ENCODE measurements at regions not wholly inside any gene's neighbourhood (a gene's known extent, or its start where the extent isn't known, plus 50 kb on each side); places are given as distances from the start of the nearest gene placed in this dataset.
"Not testable (repeated sequence)": the region's sequence is repeated elsewhere in the genome, so short reads cannot be mapped to it uniquely, and the experiment has no call there.

- DNase-seq, result no peak
These were observed 64.9 kb downstream of the SMIM38 start for GRCh38 chr11:69220561-69221051.

DNA sequence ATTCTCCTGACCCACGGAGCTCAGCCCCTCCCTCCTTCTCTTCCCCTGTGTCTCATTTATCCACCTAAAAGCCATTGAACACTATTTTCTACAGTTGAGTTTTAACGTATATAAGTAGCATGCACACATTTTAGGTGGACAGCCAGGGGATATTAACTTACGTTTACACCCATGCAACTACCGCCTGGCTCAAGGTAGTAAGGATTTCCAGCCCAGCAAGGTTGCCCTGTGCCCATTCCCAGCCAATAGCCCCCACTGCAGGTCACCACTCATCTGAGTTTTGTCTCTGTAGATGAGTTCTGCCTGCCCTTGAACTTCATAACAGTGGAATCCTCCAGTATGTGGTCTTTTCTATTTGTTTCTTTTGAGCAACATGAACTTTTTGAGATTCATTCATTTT lies 65.4 kb downstream of the SMIM38 start:
- no peak for DNase-seq

GRCh38 chr11:69221636-69222035 lies 65.9 kb downstream of the SMIM38 start:
- not testable (repeated sequence) for DNase-seq

GRCh38 chr11:69227271-69227670 lies 66.7 kb upstream of the MYEOV start:
- DNase-seq, result no peak

DNA sequence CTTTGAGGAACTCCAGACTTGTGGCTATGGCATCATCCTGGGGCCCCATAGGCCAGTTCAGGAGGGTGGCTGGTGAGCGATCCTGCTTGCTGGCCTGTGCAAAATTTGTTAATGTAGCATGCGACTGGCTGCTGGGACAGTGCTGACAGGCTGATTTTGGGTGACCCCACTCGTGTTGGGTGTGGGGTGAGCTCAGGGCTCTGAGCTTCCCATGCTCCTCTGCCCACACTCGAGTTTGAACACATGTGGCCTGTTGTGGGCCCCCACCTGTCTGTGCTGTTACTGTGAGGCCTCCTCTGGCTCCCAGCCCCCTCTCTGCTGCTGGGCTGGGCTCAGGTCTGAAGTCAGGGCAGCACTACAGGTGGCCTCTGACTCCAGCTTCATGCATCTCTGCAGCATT lies 64.4 kb upstream of the MYEOV start:
- DNase-seq, result no peak

- DNase-seq, result no peak
These were observed 63.0 kb upstream of the MYEOV start for GRCh38 chr11:69230856-69231425.

- DNase-seq, result no peak
These were observed 62.4 kb upstream of the MYEOV start for GRCh38 chr11:69231466-69232018.

DNA sequence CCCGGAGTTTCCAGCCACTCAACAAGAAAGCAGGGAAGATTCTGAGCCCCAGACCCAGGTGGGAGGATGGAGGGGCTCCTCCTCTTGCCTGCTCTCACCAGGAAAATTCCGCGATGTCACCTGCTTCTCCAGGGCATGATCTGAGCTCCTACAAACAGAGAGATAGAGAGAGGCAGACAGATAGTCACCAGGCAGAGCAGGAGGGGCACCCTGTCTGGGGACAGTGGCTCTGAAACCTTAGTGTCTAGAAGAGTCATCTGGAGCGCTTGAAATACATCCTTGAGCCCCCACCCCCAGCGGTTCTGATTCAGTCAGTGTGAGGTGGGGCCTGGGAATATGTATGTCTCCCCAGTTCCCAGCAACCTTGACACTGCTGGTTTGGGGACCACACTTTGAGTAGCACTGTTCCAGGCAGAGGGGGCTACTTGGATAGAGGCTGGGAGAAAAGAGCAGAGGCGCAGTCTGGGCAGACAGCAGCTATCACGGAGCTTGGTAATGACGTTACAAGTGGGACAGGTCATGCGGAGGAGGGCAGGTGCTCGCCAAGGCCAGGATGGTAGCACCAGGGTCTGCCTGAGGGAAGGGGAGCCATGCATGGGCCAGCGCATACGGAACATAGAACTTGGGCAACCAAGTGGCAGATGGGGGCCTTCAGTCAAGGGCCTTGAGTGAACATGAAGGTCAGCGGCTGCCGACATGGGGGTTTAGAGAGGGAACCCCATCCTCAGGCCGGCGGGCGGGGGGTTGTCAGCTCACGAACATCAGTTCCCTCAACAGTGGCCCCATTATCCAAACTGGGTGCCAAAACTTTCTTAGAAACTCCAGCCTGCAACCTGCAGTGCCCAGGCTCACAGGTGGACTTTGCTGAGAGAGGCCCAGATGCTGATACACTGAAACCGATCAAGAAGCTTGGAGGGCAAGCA lies 60.9 kb upstream of the MYEOV start:
- no peak for DNase-seq

DNA sequence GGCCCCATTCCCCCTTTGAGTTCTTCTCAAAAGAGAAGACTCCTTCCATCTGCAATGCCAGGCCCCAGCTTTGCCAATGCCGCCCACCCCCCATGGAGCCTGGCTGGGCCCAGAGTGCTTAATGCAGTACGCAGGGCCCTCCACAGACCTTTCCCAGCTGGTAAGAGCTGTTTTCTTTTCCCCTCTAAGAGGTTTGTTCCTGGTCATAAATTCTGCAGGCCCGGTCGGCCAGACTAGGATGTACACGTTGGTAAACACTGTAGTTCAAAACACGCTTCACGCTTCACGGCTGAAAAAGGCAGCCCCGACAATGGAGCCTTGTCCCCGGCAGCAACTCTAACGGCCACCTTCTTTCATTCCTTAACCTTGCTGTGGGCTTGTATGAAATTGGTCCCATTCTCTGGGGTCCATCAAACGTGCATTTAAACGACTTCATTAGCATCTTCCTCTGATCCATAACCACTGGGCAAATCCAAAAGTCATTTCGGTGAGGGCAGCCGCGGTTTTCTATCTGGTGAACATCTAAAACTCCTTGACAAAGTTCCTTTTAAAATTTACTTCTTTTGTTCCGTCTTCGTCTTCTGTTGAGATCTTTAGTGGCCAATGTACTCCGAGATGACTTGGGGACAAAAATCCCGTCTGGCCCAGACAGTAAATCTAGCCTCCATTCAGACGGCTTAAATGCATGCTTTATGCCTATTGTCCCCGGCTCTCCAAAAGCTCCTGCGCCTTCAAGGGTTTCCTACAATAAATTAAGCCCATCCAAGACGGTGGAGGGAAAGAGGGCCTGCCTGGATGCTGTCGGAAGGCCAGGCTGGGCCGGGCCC lies 60.0 kb upstream of the MYEOV start:
- no peak for DNase-seq

DNA sequence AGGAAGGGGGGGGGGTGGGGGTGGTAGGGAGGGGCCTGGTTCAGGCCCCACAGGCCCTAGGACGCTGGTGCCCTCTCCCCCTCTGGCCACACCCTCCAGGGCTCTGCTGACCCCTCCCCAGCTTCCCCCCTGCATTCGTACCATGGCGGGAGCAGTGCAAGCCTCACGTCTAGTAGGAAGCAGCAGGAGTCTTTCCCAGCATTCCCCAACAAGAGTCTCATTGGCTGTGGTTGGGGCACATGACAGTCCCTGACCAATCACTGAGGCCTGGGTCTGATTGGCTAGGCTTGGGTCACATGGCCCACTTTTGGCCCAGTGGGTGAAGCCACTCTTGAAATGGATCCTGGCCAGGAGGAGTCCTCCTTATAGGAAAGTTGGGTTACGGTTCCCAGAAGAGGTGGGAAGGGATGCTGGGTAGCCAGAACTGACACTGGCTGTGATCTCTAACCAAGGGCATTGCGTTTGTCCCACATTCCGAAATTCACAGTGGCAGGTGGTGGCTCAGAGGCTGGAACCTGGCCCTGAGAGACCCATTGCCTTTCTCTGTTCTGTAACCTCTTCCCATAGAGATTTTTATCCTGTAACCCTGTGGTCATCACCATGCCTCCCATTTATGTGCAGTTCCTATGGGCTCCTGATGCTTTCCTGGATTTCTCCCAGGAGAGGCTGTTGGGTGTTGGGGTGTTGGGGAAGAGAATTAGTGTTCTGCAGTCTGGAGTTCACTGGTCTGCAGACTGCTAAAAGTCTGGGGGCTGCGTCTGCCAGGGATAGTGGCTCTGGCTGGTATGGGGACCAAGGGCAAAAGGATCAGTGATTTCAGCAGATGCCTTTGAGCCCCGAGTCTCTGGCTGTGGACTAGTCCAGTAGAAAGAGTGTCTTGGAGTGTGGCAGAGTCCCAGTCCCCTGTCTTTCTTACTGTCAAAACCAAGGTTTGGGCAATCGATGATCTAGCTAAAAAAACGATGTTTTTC lies 58.9 kb upstream of the MYEOV start:
- DNase-seq, result no peak

DNA sequence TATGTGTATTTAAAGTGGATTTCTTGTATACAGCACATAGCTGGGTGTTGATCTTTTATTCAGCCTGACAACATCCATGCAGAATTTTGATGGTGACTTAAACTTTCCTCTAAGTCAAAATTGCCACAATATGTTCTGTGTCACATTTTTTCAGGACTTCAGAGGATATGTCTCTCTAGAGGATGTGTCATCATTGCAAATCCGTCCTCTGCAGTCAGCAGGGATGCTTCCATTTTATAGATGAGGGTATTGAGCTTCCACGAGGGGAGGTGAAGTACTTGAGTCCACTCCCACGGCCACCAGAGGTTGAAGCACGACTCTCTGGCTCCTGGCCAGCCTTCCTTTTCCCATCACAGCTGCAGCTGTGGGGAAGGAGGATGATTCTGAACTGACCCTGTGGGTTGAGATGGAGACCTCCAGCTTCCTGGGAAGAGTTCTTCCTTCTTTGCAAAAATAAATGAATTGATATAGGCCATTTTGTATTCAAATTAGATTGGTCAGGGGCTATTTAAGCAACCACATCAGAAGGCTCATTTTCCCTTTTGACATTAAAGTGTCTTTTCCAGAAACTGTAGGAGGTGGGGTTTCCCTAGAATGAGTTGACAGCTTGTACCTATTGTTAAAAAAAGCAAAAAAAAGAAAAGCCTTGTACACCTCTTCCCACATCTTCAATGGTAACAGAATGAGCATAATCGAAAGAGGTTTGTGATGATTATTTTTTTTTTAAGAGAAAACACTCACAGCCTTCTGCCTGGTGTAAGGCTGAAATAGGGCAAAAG lies 55.2 kb upstream of the MYEOV start:
- no peak for DNase-seq

DNA sequence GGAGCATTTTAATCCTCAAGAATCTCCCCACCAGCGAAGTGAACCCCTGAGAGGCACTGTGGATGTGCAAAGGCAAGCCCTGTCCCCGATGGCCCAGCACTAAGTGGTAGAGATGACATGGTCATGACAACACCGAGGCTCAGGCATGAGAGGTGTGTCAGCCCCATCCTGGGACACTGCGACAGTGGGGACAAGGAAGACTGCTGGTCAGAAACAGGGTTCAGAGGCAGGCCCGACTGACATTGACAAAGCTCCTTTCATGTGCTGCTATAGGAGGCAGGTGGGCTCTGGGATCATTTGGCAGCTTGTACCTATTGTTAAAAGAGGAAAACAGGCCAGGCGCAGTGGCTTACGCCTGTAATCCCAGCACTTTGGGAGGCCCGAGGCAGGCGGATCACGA lies 54.3 kb upstream of the MYEOV start:
- no peak for DNase-seq

- DNase-seq, result no peak
These were observed 53.5 kb upstream of the MYEOV start for GRCh38 chr11:69240332-69241074.

- DNase-seq, result no peak
These were observed 52.7 kb upstream of the MYEOV start for GRCh38 chr11:69241075-69241740.

DNA sequence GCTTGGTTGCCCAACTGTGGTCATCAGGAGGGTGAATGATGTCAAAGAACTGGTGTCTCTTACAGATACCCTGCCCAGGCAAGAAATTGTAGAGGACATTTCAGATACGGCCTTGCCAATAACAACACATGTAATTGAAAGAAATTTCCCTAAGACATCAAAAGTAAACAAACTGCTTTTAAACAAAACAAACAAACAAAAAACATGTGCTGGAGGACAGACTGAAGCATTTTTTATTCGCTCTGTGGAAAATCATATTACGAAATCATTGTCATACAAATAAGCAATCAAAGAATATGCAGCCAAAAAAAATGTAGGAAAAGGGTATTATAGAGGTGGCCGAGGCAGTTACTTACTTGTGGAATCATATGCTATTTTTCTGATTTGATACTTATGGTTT lies 52.1 kb upstream of the MYEOV start:
- no peak for DNase-seq

- DNase-seq, result peak in 1 of 2 donors; percentile 3
These were observed 51.6 kb upstream of the MYEOV start for GRCh38 chr11:69242266-69242920.

DNA sequence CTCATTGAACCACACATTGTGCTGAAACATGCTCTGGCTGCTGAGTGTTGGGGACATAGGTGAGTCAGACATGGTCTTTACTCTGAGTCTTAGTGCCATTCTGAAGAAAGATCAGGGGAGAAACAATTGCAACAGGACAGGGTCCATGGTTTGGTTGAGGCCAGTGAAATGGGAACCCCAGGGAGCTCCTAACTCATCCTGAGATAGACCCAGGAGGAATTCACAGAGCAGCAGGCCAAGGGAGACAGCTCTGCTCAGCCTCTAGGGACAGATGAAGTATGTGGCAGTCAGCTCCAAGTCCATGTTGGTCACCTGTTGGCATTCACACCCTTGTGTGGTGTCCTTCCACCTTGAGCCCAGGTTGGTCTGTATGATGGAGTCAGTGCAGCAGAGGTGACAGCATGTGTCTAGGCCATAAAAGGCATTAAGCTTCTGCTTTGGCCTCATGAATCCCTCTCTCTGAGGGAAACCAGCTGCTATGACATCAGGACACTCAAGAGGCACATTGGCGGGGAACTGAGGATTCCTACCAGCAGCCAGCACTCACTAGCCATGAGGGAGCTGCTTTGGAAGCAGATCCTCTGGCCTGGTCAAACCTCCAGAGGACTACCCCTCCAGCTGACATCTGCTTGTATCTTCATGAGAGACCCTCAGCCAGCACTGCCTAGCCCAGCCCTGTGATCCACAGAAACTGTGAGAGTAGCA lies 50.3 kb upstream of the MYEOV start:
- DNase-seq, result no peak

All from CD4-positive, alpha-beta T cell treated with Interferon alpha-2 for 1 hour (primary cell).